Liver (tissue), 7 donors: ENCODE measurements at regions not wholly inside any gene's neighbourhood (a gene's known extent, or its start where the extent isn't known, plus 50 kb on each side); places are given as distances from the start of the nearest gene placed in this dataset.

Source experiments
- DNase-seq: peaks from one replicate; pipeline ENCODE4 v3.0.0-alpha.2; 2017; ENCODE audit warnings: low spot score
- H3K27ac ChIP-seq, 2 donors: one replicate each; pipeline ENCODE4 v1.7.0; 2013; ENCODE audit warnings: inconsistent platforms in 2 of 2, low read length in 2 of 2, control low read depth in 1 of 2, low read depth in 1 of 2, mild to moderate bottlenecking in 1 of 2
- H3K27me3 ChIP-seq, 4 donors: one replicate each; pipeline versions ENCODE4 v1.6.1 to v1.7.0; 2013; ENCODE audit warnings: low read length in 3 of 4, inconsistent platforms in 1 of 4, mild to moderate bottlenecking in 1 of 4, moderate library complexity in 1 of 4; ENCODE audit not compliant: control insufficient read depth in 4 of 4, insufficient read depth in 4 of 4
- H3K36me3 ChIP-seq, 4 donors: one replicate each; pipeline versions ENCODE4 v1.6.1 to v1.7.0; 2013; ENCODE audit warnings: low read length in 3 of 4, mild to moderate bottlenecking in 3 of 4, low read depth in 1 of 4, moderate library complexity in 1 of 4; ENCODE audit not compliant: control insufficient read depth in 4 of 4, insufficient read depth in 3 of 4
- H3K4me1 ChIP-seq, 4 donors: one replicate each; pipeline versions ENCODE4 v1.6.1 to v1.7.0; 2013; ENCODE audit warnings: low read length in 3 of 4, mild to moderate bottlenecking in 3 of 4, moderate library complexity in 1 of 4; ENCODE audit not compliant: control insufficient read depth in 4 of 4, insufficient read depth in 4 of 4
- H3K4me3 ChIP-seq, 3 donors: one replicate each; pipeline versions ENCODE4 v1.6.1 to v1.7.0; 2013; ENCODE audit warnings: low read length in 3 of 3, control low read depth in 1 of 3, low read depth in 1 of 3, mild to moderate bottlenecking in 1 of 3
- H3K9ac ChIP-seq, 2 donors: one replicate each; pipeline ENCODE4 v1.7.0; 2013; ENCODE audit warnings: low read length in 2 of 2, mild to moderate bottlenecking in 2 of 2, moderate library complexity in 2 of 2, control low read depth in 1 of 2, low read depth in 1 of 2
- H3K9me3 ChIP-seq, 4 donors: one replicate each; pipeline versions ENCODE4 v1.6.1 to v1.7.0; 2013; ENCODE audit warnings: low read length in 3 of 4; ENCODE audit not compliant: control insufficient read depth in 4 of 4
- FOXA1 ChIP-seq: IDR thresholded peaks from 2 replicates; pipeline ENCODE4 v1.6.1; 2016; ENCODE audit warnings: antibody characterized with exemption
- FOXA2 ChIP-seq: IDR thresholded peaks from 2 replicates; pipeline ENCODE4 v1.6.1; 2016; ENCODE audit warnings: antibody characterized with exemption
- GABPA ChIP-seq, 2 donors: IDR thresholded peaks in 1 of 2; conservative IDR thresholded peaks in 1 of 2; 2 replicates each; pipeline ENCODE4 v1.6.1; 2016; ENCODE audit warnings: antibody characterized with exemption in 2 of 2, mild to moderate bottlenecking in 1 of 2, moderate library complexity in 1 of 2
- HNF4A ChIP-seq, 2 donors: conservative IDR thresholded peaks; 2 replicates each; pipeline ENCODE4 v1.6.1; 2016; ENCODE audit warnings: antibody characterized with exemption in 2 of 2, mild to moderate bottlenecking in 2 of 2
- HNF4G ChIP-seq: IDR thresholded peaks from 2 replicates; pipeline ENCODE4 v1.6.1; 2016; ENCODE audit warnings: antibody characterized with exemption
- JUND ChIP-seq, 2 donors: IDR thresholded peaks; 2 replicates each; pipeline ENCODE4 v1.6.1; 2016; ENCODE audit warnings: antibody characterized with exemption in 2 of 2
- MAX ChIP-seq: IDR thresholded peaks from 2 replicates; pipeline ENCODE4 v1.6.1; 2016; ENCODE audit warnings: antibody characterized with exemption
- NR2F2 ChIP-seq: IDR thresholded peaks from 2 replicates; pipeline ENCODE4 v1.6.1; 2016; ENCODE audit warnings: antibody characterized with exemption
- REST ChIP-seq: IDR thresholded peaks from 2 replicates; pipeline ENCODE4 v1.6.1; 2016; ENCODE audit warnings: antibody characterized with exemption, mild to moderate bottlenecking
- RXRA ChIP-seq, 2 donors: IDR thresholded peaks; 2 replicates each; pipeline ENCODE4 v1.6.1; 2017 to 2018; ENCODE audit warnings: antibody characterized with exemption in 2 of 2, mild to moderate bottlenecking in 1 of 2
- TAF1 ChIP-seq: conservative IDR thresholded peaks from 2 replicates; pipeline ENCODE4 v1.6.1; 2016; ENCODE audit warnings: antibody characterized with exemption, mild to moderate bottlenecking
- WGBS: extraction: QIAGEN DNeasy Blood & Tissue Kit; methylation state at CpG from one replicate; pipeline ENCODE4 v1.1.7; 2013; 5-methylcytosine and 5-hydroxymethylcytosine counted together
- donor health status: healthy.
- donor health status: healthy.
- donor health status: healthy.
- donor health status: healthy.

- Histone ChIP-seq H3K9ac (no peak overlapping the region), H3K27ac (no peak overlapping the region), H3K4me3 (no peak overlapping the region), H3K27me3 (no peaks in the 10 kb centered on the region), H3K4me1 (peaks cover 0 to 2% (median 0%) of the 10 kb centered on the region in 4 donors), H3K36me3 (no peaks in the 10 kb centered on the region), H3K9me3 (no peaks in the 10 kb centered on the region)
- TF ChIP-seq MAX (no peak), REST (no peak), TAF1 (no peak), GABPA (IDR thresholded peaks at IDR 0.05 in 1 of 2, conservative IDR thresholded peaks at IDR 0.05 in 1 of 2) (no peak), FOXA2 (no peak), HNF4A (conservative IDR thresholded peaks at IDR 0.05) (no peak), FOXA1 (no peak), JUND (IDR thresholded peaks at IDR 0.05) (no peak)
- 81% methylated on average over 4 of the region's 4 CpGs for WGBS
- DNase-seq = no peak
These were observed 205.0 kb upstream of the ADRA1D start for GRCh38 chr20:4454111-4454510.

- 95% methylated on average over 1 of the region's 1 CpG for WGBS
- no peaks in the 10 kb centered on the region for H3K36me3 ChIP-seq
- H3K4me3 ChIP-seq = no peak overlapping the region
- no peak overlapping the region for H3K27ac ChIP-seq
- no peaks in the 10 kb centered on the region for H3K27me3 ChIP-seq
- H3K9me3 ChIP-seq = no peaks in the 10 kb centered on the region
- no peak overlapping the region for H3K9ac ChIP-seq
- peaks cover 0 to 2% (median 0%) of the 10 kb centered on the region in 4 donors for H3K4me1 ChIP-seq
- TF ChIP-seq RXRA (IDR thresholded peaks at IDR 0.05) = peak; percentile 23 to 27
- peak in 1 of 2 donors; percentile 6 for TF ChIP-seq HNF4A (conservative IDR thresholded peaks at IDR 0.05)
- no peak for TF ChIP-seq JUND (IDR thresholded peaks at IDR 0.05)
- peak; percentile 24 for TF ChIP-seq REST
- TF ChIP-seq NR2F2 = peak; percentile 66
- no peak for TF ChIP-seq HNF4G
- no peak for DNase-seq
These were observed 204.3 kb upstream of the ADRA1D start for GRCh38 chr20:4453359-4453758.
